GM21576 (cell line): ENCODE measurements at regions not wholly inside any gene's neighbourhood (a gene's known extent, or its start where the extent isn't known, plus 50 kb on each side); places are given as distances from the start of the nearest gene placed in this dataset.
"Not testable (repeated sequence)": the region's sequence is repeated elsewhere in the genome, so short reads cannot be mapped to it uniquely, and the experiment has no call there.

Source experiments
- ATAC-seq: cut with Tn5 transposase; IDR thresholded peaks from one replicate; pipeline ENCODE4 v1.9.1; 2021; ENCODE audit warnings: mild to moderate bottlenecking, moderate library complexity; ENCODE audit not compliant: unreplicated experiment

- ATAC-seq, result no peak
Measured at GRCh38 chr5:5902678-5903646, 475.4 kb downstream of the MED10 start.

DNA sequence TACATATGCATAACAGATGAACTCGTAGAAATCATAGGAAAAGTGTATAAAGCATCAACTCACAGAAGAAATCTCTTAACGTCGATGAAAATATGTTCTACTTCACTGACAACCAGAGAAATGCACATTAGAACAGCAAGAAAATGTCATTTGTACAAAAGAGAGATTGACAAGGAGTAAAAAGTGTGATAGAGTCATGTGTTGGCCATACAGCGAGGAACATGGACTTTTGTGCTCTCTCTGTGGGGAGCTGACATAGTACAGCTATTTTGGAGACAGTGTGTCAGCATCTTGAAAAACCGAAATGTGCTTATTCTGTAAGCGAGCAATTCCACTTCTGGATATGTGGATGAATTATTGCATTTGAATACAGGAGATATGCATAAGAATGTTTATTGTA lies 477.9 kb downstream of the ICE1 start:
- no peak for ATAC-seq

DNA sequence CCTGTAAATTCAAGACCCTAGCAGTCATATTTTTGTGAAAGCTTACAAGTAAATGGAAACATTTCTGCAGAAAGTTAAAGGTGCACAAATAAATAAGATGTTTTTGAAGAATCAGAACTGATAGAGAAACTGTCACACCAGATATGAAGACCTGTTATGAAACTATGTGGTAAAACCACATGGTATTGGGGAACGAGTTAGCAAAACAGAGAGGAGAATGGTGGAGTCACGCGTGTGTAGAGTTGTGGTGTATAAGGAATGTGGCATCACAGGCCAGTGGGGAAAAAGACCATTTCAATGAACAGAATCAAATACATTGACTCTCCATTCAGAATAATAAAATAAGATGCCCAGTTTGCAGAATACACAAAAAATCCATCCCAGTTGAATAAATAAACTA lies 477.2 kb downstream of the ICE1 start:
- ATAC-seq, result no peak

DNA sequence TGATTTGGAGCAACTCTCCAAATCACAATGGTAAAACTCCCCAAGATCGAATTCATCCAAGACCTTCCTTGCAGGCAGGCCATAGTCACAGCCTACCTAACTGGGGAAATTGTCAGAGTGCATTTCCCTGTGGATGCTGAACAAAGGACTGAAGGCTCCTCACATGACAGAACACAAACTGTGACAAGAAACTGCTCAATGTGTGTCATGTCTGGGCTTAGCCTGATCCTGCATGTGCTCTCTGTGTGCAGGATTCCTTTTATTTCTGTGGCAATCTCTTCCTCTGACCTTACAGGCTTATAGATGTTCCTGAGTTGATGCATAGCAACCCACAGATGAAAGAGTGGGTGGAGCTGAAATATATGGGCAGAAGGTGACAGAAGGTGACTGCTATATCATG lies 465.8 kb downstream of the ICE1 start:
- ATAC-seq, result no peak

DNA sequence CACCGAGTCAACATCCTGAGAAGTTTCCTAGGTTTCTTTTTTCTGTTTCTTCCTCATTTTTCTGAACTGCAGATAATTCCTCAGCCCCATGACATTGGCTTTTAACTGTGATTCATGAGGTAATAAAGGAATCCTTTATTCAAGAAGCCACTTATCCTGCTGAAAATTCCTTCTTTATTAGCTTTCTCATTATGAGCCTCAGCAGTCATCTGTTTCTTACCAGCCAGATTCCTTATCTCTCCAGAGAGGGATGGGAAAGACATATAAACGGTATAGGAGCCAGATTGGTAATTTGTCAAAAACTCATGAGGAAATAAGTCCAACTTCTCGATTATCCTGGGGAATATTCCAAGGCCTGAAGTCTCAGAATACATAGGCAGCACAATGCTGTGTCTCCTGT lies 465.4 kb downstream of the ICE1 start:
- no peak for ATAC-seq

DNA sequence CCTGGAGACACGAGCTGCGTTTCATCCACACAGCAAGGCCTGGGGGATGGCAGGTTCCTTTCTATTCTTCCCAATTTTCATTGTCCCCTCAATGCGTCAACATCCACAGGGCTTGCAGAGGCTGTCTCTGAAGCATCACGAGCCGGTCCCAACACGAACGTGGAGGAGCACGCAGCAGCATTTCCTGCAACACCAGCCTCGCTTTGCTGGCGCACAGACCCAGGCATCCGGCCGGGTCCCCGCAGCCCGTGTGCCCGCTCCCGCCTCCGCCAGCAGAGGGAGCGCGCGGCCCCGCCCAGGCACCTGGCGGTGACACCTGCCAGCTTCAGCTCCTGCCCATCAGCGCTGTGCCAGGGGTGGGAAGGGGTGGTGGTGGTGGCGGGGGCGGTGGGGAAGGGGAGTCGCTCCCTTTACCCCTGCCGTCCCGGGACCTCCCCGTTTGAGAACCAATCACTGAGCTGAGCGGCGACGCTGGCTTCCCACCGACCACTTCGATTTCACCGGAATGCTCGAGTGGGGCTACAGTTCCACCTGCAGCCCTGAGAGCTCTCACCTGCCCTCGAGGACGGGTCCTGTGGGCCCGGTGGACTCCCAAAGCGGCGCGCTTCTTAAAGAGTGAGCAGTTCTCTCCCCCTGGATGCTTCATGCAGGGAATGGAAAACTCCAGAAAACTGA lies 464.5 kb downstream of the ICE1 start:
- peak; percentile 78 for ATAC-seq

DNA sequence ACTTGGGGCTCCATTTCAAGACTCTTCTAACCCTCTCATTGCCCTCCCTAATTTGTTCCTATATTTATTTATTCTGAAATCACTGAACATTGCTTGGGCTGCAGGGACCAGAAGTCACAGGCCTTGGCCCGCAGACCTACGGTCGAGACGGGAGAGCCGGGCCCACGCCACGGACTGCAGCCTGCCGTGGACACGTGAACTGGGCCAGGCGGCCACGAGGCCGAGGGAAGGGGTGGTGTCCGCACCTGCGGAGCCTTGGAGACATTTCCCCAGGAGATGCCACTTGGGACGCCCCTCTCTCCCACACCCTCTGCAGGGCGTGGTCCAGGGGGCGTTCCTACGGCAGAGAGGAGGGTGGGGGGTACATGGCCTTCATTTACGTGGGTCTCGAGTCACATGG lies 463.9 kb downstream of the ICE1 start:
- no peak for ATAC-seq

GRCh38 chr5:5885782-5886181 lies 463.3 kb downstream of the ICE1 start:
- ATAC-seq, result no peak

DNA sequence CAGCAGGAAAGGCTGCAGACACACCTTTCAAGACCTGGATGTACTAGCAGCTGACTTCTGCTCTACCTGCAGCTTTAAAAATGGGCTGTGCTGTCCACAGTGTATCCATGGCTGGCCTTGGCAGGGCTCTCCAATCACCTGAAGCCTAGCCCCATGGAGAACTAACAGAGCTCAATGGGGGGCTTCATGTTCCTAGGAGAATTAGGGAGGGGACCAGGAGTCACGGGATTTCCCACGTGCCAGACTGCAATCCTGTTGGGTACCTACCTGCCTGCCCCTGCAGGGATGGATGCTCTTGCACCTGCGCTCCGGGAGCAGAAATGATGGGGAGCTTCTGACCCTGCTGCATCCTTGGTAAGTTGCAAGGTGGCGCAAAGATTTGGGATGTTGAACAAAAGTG lies 462.1 kb downstream of the ICE1 start:
- no peak for ATAC-seq

GRCh38 chr5:5883562-5883961 lies 461.1 kb downstream of the ICE1 start:
- no peak for ATAC-seq

DNA sequence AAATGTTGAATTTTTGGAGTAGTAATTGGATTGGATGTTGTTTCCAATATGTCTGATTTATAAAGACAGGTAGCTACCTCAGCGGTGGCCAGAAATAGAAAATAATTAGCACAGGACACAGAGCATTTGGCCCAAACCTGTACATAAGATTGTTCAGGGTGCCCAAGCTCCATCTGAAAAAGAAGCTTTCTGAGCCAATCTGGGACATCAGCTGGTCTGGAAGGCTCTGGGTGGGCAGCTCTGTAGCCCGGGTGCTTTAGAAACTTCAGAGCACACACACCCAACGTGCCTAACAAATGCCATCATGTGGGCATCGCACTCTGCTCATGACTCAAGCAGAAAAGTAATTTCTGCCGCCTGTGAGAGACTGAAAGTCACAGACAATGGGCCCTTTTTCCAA lies 460.7 kb downstream of the ICE1 start:
- ATAC-seq, result no peak

DNA sequence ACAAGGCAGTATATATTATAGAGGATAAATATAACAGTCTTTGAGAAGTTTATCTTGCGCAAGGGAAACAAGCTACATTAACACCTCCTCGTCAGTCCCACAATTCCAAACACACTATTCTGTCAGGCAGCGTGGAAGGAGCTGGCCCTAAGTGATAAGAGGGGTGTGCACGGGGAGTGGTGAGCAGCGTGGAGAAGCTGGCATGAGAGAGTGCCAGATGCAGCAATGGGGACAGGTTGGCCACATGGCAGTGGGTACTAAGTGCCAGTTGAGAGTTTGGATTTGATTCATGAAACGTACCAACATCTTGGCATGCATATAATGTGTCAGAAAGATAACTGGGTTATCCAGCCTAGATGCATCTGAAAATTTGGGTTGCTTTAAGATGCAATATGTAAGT lies 460.2 kb downstream of the ICE1 start:
- ATAC-seq, result no peak

DNA sequence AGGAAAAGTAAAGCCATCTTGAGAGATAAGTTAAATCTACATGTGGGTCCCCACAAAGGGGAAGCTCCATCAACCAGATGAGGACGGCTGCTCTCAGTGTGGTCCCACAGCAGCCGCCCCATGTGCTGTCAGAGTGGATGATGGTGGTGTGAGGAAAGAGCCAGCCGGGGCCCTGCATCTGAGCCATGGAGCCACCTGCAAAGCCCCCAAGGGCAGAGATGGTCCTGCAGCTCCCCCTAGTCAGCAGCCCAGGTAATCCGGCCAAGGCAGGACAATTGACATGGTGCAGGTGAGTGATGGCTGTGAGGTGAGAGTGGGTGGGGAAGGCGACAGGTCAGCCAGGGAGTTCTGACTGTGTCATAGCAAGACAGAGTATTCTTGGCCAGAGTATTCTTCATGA lies 458.8 kb downstream of the ICE1 start:
- peak; percentile 59 for ATAC-seq

- no peak for ATAC-seq
Measured at GRCh38 chr5:5880077-5880763, 457.7 kb downstream of the ICE1 start.

DNA sequence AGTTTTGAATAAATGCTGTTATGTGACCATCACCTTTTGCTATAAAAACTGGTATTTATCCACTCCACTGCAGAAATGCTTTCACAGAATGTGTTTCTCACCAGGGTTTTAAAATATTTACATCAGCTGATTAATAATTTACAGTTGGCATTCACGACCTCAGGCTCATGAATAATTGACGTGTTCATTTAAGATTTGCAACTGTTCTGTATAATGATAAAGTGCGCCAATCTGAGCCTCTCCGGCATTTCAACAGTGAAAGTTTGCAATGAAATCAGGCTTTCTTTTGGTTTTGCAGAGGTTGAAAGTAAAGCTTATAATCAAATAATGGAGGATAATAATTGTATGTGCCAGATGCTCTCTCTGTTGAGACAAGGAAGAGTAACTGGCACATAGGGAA lies 434.9 kb downstream of the ICE1 start:
- no peak for ATAC-seq

DNA sequence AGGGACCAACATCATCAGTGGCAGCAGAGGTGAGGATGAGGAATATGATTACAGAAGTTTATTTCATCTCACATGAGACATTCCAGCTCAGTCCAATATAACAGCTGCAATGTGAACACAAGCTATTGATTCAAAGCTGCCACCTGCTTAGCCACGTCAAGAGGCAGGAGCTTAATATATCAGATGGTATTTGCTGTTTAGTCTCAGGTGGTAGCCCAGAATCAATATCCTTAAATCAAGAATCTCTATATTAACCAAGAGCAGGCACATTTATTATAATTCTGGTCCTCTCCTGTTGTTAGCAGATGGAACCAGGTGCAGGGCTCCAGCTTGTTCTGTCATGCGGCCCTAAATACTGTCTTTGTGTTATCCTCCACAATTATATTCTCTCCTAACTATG lies 431.6 kb downstream of the ICE1 start:
- no peak for ATAC-seq

DNA sequence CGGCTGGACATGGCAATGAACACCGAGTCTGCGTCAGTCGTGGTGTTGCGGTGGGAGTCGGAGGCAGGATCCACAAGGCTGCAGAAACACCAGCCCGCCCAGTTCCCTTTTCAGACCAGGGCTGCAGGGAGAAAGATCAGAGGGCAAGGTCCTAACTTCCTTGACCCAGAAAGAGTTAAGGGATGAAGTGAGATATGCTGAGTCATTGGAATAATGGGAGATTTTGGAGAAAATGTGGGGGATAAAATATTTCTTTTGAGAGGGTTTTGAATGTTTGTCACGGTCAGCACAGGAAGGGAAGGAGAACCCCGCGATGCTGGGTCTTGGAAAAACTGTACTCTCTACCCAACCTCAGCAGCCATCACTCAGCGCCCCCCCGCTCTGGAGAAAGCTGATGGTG lies 416.0 kb downstream of the ICE1 start:
- ATAC-seq, result no peak

- ATAC-seq, result not testable (repeated sequence)
Measured at GRCh38 chr5:5831622-5832021, 409.1 kb downstream of the ICE1 start.

GRCh38 chr5:5828619-5829018 lies 406.1 kb downstream of the ICE1 start:
- no peak for ATAC-seq

DNA sequence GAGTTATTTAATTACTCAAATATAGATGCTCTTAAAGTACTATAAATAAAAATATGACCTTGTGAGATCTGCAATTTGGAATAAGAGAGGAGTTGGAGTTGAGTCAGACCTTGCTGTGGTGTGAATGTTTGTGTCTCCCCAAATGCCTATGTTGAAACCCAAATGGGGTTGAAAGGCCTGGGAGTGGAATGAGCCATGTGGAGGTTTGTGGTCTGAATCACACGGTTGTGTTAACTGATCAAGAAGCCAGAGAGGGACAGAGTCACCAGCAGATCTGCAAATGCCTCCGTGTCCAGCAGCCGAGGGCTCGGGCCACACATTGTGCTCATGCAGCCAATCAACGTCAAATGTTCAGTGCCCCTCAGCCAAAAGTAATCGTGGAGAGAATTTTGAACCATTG lies 404.4 kb downstream of the ICE1 start:
- ATAC-seq, result no peak

DNA sequence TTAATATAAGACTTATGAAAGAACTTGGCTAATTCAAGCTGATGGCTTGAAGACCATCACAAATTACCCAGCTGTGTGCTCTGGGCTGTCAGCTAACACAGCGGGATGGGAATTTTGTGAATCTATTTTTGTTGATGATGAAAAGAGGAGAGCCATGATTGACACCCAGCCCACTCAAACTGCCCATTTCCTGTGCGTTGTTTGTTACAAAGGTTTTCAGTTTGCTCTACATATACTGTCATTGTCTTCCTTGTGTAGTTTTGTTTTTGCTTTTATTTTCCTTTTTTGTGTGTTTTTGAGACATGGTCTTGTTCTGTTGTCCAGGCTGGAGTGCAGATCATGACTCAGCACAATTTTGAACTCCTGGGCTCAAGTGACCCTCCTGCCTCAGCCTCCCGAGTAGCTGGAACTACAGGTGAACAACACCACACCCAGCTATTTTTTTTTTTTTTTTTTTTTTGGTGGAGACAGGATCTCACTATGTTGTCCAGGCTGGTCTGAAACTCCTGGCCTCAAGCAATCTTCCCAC lies 400.3 kb downstream of the ICE1 start:
- ATAC-seq, result no peak
